22Rv1 (cell line): ENCODE measurements at regions not wholly inside any gene's neighbourhood (a gene's known extent, or its start where the extent isn't known, plus 50 kb on each side); places are given as distances from the start of the nearest gene placed in this dataset.

Experiments
- ZFX ChIP-seq: fragments of 450-650 bp; IDR thresholded peaks from 2 replicates; pipeline ENCODE4 v1.6.1; 2017; ENCODE audit warnings: antibody characterized with exemption, borderline replicate concordance
- TF ChIP-seq, protein P1 (sequence below): fragments of 450-650 bp; IDR thresholded peaks from 2 replicates; pipeline ENCODE4 v1.5.1; 2017; ENCODE audit warnings: mild to moderate bottlenecking

GRCh38 chr14:42228611-42229010, 621.9 kb downstream of the LRFN5 start:
- TF ChIP-seq ZFX: no peak
- TF ChIP-seq, protein P1, sequence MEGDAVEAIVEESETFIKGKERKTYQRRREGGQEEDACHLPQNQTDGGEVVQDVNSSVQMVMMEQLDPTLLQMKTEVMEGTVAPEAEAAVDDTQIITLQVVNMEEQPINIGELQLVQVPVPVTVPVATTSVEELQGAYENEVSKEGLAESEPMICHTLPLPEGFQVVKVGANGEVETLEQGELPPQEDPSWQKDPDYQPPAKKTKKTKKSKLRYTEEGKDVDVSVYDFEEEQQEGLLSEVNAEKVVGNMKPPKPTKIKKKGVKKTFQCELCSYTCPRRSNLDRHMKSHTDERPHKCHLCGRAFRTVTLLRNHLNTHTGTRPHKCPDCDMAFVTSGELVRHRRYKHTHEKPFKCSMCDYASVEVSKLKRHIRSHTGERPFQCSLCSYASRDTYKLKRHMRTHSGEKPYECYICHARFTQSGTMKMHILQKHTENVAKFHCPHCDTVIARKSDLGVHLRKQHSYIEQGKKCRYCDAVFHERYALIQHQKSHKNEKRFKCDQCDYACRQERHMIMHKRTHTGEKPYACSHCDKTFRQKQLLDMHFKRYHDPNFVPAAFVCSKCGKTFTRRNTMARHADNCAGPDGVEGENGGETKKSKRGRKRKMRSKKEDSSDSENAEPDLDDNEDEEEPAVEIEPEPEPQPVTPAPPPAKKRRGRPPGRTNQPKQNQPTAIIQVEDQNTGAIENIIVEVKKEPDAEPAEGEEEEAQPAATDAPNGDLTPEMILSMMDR: no peak
